ENCODE measurements at regions not wholly inside any gene's neighbourhood (a gene's known extent, or its start where the extent isn't known, plus 50 kb on each side); places are given as distances from the start of the nearest gene placed in this dataset.
"Not testable (repeated sequence)": the region's sequence is repeated elsewhere in the genome, so short reads cannot be mapped to it uniquely, and the experiment has no call there.

DNA sequence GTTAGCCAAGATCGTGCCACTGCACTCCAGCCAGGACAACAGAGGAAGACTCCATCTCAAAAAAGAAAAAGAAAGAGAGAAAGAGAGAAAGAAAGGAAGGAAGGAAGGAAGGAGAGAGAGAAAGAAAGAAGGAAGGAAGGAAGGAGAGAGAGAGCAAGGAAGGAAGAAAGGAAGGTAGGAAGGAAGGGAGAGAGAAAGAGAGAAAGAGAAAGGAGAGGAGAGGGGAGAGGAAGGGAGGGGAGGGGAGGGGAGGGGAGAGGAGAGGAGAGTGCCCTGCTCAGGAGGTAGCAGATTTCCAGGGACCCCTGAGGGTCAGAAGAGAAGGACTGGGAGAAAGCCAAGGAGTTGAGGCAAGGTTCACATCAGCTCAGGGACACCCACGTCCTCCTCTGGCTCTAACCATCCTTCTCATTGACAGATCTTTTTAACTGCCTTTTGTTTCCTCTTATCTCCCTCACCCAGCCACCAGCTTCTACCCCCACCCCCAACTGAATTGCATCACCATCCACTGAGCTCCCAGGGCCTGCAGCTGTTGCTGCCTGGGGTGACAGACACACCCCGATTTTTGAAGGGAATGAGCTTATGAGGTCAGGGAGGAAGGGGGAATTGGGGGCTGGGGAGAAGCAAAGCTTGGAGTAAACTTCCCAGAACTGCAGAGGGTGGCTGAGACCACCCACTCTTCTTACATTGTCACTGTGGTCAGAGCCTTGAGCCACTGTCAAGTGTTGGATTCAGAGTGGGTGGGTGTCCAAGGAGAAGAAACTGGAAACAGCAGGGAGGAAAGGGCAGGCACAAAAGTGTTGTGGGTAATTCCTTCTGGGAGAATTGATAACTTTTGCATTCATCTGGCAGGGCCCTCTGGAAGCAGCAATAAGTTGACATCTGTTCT is 91.6 kb downstream of the GLUL start:
- Histone ChIP-seq H3K27me3 (ENCODE audit: insufficient read depth, low read depth, severe bottlenecking) (no peaks in the 10 kb centered on the region), H3K9me3 (ENCODE audit: severe bottlenecking) (no peaks in the 10 kb centered on the region), H3K4me3 (ENCODE audit: low read depth, low read length) (no peak overlapping the region), H3K27ac (no peak overlapping the region), H3K36me3 (no peaks in the 10 kb centered on the region)
- DNase-seq, result no peak
- TF ChIP-seq, protein P1, sequence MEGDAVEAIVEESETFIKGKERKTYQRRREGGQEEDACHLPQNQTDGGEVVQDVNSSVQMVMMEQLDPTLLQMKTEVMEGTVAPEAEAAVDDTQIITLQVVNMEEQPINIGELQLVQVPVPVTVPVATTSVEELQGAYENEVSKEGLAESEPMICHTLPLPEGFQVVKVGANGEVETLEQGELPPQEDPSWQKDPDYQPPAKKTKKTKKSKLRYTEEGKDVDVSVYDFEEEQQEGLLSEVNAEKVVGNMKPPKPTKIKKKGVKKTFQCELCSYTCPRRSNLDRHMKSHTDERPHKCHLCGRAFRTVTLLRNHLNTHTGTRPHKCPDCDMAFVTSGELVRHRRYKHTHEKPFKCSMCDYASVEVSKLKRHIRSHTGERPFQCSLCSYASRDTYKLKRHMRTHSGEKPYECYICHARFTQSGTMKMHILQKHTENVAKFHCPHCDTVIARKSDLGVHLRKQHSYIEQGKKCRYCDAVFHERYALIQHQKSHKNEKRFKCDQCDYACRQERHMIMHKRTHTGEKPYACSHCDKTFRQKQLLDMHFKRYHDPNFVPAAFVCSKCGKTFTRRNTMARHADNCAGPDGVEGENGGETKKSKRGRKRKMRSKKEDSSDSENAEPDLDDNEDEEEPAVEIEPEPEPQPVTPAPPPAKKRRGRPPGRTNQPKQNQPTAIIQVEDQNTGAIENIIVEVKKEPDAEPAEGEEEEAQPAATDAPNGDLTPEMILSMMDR (IDR thresholded peaks at IDR 0.05; ENCODE audit: low read depth, low read length), result no peak

DNA sequence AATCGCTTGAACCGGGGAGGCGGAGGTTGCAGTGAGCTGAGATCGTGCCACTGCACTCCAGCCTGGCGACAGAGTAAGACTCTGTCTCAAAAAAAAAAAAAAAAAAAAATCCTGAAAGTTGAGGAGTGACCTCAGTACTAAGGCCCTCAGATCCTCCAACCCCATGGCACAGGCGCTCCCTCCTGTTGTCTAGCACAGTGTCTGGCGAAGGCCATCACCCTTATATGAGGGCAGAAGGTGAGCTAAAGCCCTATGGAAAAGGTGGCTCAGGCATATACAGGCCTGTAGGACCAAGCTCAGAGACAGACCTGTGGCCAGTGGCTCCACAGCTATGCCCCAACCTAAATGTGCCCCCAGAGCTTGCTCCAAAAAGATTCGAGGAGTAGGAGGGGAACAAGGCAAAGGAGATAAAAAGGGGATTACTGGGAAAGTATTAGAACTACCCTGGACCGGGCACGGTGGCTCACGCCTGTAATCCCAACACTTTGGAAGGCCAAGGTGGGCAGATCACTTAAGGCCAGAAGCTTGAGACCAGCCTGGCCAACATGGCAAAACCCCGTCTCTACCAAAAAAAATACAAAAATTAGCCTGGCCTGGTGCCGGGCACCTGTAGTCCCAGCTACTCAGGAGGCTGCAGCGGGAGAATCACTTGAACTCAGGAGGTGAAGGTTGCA is 92.4 kb downstream of the GLUL start:
- not testable (repeated sequence) for H3K4me3 ChIP-seq (ENCODE audit: low read depth, low read length); H3K9me3 ChIP-seq (ENCODE audit: severe bottlenecking); H3K36me3 ChIP-seq; DNase-seq; H3K27ac ChIP-seq; H3K27me3 ChIP-seq (ENCODE audit: insufficient read depth, low read depth, severe bottlenecking)

DNA sequence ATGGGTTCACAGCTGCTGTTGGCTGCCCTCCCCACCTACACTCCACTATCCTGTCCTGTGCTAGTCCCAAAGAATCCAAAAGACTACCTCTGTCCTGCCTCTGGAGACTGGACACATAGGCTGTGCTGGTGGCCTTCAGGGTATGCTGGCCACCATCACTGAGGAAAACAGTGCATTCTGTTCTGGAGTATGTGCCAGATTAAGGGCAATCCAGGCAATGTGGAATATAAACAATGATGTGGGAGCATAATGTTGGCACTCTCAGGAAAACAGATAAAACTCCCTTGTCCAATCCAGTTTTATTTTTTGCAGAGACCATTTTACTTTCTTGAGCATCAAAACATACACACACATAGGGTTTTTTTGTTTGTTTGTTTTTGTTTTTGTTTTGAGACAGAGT is 94.3 kb downstream of the GLUL start:
- TF ChIP-seq, protein P1 (IDR thresholded peaks at IDR 0.05; ENCODE audit: low read depth, low read length), result no peak

DNA sequence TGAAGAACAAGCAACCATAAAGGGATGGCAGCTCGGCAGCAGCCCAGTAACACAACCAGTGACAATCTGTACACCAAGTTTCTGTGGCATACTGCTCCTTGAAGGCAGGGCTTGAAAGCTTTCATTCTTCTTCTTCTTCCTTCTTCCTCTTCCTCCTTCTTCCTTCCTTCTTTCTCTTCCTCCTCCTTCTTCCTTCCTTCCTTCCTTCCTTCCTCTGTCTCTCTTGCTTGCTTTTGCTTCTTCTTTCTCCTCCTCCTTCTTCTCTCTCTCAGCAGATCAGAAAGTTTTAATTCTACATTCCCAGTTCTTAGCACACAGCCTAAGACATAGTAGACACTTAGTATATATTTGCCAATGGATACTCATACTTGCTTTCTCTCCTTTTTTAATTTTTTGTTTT is 95.9 kb downstream of the GLUL start:
- DNase-seq, result no peak
- H3K27me3 ChIP-seq (ENCODE audit: insufficient read depth, low read depth, severe bottlenecking), result no peaks in the 10 kb centered on the region
- no peaks in the 10 kb centered on the region for H3K36me3 ChIP-seq
- no peak overlapping the region for H3K27ac ChIP-seq
- H3K4me3 ChIP-seq (ENCODE audit: low read depth, low read length), result no peak overlapping the region
- no peaks in the 10 kb centered on the region for H3K9me3 ChIP-seq (ENCODE audit: severe bottlenecking)
- TF ChIP-seq, protein P1 (IDR thresholded peaks at IDR 0.05; ENCODE audit: low read depth, low read length), result no peak

More for the DNA sequence above, 94.3 kb downstream of the GLUL start:
- H3K9me3 ChIP-seq (ENCODE audit: severe bottlenecking), result no peaks in the 10 kb centered on the region
- H3K27ac ChIP-seq, result no peak overlapping the region
- H3K27me3 ChIP-seq (ENCODE audit: insufficient read depth, low read depth, severe bottlenecking), result no peaks in the 10 kb centered on the region
- no peaks in the 10 kb centered on the region for H3K36me3 ChIP-seq
- DNase-seq, result no peak
- no peak overlapping the region for H3K4me3 ChIP-seq (ENCODE audit: low read depth, low read length)

DNA sequence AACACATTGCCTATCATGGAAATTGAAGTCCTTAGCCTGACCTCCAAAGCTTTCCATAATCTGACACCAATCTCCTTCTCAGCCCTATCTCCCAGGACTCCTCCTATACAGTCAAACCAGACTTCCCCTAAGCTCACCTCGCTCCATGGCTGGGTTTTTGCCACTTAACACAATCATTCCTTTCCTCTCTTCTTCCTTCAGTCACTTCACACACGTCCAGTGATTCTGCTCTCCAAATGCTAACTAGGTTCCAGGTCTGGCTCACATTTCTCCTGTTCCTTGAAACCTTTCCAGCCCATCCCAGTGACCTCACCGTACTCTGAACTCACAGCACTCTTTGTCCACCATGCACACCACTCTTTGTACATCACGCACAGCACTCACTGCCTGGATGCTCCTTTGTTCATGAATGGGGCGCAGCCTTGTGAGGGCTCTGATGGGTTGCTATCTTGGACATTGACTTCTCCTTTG is 98.4 kb downstream of the GLUL start:
- DNase-seq, result peak; percentile 14
- Histone ChIP-seq H3K9me3 (ENCODE audit: severe bottlenecking) (no peaks in the 10 kb centered on the region), H3K27ac (no peak overlapping the region), H3K4me3 (ENCODE audit: low read depth, low read length) (no peak overlapping the region), H3K27me3 (ENCODE audit: insufficient read depth, low read depth, severe bottlenecking) (no peaks in the 10 kb centered on the region), H3K36me3 (no peaks in the 10 kb centered on the region)
- TF ChIP-seq, protein P1 (IDR thresholded peaks at IDR 0.05; ENCODE audit: low read depth, low read length), result no peak

DNA sequence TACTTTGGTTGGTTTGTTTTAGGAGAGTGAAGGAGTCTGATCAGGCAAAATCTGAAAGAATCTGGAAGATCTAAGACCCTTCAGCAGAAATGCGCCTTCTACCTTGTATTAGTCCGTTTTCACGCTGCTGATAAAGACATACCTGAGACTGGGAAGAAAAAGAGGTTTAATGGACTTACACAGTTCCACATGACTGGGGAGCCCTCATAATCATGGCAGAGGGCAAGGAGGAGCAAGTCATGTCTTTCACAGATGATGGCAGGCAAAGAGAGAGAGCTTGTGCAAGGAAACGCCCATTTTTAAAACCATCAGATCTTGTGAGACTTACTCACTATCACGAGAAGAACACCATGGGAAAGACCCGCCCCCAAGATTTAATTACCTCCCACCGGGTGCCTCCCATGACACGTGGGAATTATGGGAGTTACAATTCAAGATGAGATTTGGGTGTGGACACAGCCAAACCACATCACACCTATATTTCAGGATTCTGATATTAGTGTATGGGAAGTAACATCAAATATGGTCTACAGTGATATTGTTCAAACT is 99.3 kb downstream of the GLUL start:
- no peaks in the 10 kb centered on the region for H3K27me3 ChIP-seq (ENCODE audit: insufficient read depth, low read depth, severe bottlenecking)
- TF ChIP-seq, protein P1 (IDR thresholded peaks at IDR 0.05; ENCODE audit: low read depth, low read length), result no peak
- no peaks in the 10 kb centered on the region for H3K36me3 ChIP-seq
- DNase-seq, result no peak
- H3K27ac ChIP-seq, result no peak overlapping the region
- H3K9me3 ChIP-seq (ENCODE audit: severe bottlenecking), result no peaks in the 10 kb centered on the region
- H3K4me3 ChIP-seq (ENCODE audit: low read depth, low read length), result no peak overlapping the region
